Stomach (tissue), 4 donors: ENCODE measurements at regions not wholly inside any gene's neighbourhood (a gene's known extent, or its start where the extent isn't known, plus 50 kb on each side); places are given as distances from the start of the nearest gene placed in this dataset.

Source experiments
- CTCF ChIP-seq, 7 experiments: fragments of 450-650 bp in 4 of 7; fragments of 200-600 bp in 3 of 7; sonication (generic) in 3 of 7; IDR thresholded peaks; one replicate each; pipeline ENCODE4 v1.5.1; 2016 to 2019; ENCODE audit warnings: antibody characterized with exemption in 7 of 7, control low read depth in 2 of 7, mild to moderate bottlenecking in 1 of 7
- POLR2A ChIP-seq, 4 donors: fragments of 450-650 bp; IDR thresholded peaks; one replicate each; pipeline ENCODE4 v1.6.1; 2016; ENCODE audit warnings: antibody characterized with exemption in 4 of 4, control low read depth in 2 of 4, mild to moderate bottlenecking in 1 of 4, moderate library complexity in 1 of 4

DNA sequence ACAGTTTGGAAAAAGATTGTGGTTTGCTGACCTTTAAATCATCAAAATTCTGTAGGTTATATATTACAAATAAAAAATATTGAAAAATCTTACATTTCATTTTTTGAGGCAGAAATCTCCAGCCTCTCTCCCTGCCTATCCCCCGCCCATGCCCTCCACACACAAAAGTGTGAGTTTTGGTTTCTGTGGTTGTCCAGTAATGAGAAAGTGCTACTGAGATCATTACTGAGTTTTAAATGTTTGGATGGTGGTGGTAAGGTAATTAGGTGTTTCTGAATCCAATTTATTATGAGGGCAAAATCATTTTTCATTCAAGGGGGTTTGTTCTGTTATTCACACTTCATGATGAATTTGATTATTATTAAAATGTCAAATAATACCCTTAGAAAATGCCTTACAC, 448.0 kb upstream of the SLC10A2 start:
- no peak for TF ChIP-seq CTCF (IDR thresholded peaks at IDR 0.05)
- TF ChIP-seq POLR2A (IDR thresholded peaks at IDR 0.05), result no peak
